ENCODE measurements at regions not wholly inside any gene's neighbourhood (a gene's known extent, or its start where the extent isn't known, plus 50 kb on each side); places are given as distances from the start of the nearest gene placed in this dataset.
A peak's percentile ranks its signal among the peaks of the same experiment; 100 is the strongest.

- Histone ChIP-seq H3K9ac (ENCODE audit: extremely low read depth, insufficient read length, low read length) (no peak overlapping the region), H3K79me1 (ENCODE audit: insufficient read depth, low read depth, low read length, poor library complexity, severe bottlenecking) (no peaks in the 10 kb centered on the region), H3K27me3 (ENCODE audit: insufficient read depth, low read length) (no peaks in the 10 kb centered on the region; the same call in 1 of the 2 replicates), H3K56ac (ENCODE audit: insufficient read length, low read depth, low read length) (no peak overlapping the region), H3T11ph (ENCODE audit: low read length) (no peak overlapping the region), H2BK120ac (ENCODE audit: low read depth, low read length, poor library complexity, severe bottlenecking) (no peak overlapping the region), H3K23me2 (ENCODE audit: insufficient read length, low read depth, low read length, poor library complexity, severe bottlenecking) (no peaks in the 10 kb centered on the region), H4K5ac (ENCODE audit: insufficient read length, low read depth, low read length) (no peak overlapping the region), H3K27ac (ENCODE audit: insufficient read length, low read depth, low read length) (no peak overlapping the region), H2BK20ac (ENCODE audit: low read depth, low read length, poor library complexity, severe bottlenecking) (no peak overlapping the region), H3K4ac (ENCODE audit: low read depth, low read length) (no peak overlapping the region), H3K18ac (ENCODE audit: insufficient read length, low read depth, low read length) (no peak overlapping the region), H3K79me2 (ENCODE audit: insufficient read depth, low read length) (no peaks in the 10 kb centered on the region), H3K9me3 (ENCODE audit: control insufficient read depth, low read depth, low read length) (no peaks in the 10 kb centered on the region), H2AFZ (ENCODE audit: low read length) (no peak overlapping the region), H2BK5ac (ENCODE audit: insufficient read length, low read length) (no peak overlapping the region), H3K14ac (ENCODE audit: insufficient read depth, low read length) (no peak overlapping the region), H2BK12ac (ENCODE audit: insufficient read length, low read depth, low read length) (no peak overlapping the region), H4K91ac (ENCODE audit: insufficient read length, low read depth, low read length) (no peak overlapping the region), H2BK15ac (ENCODE audit: low read depth, low read length) (no peak overlapping the region), H3K4me2 (ENCODE audit: insufficient read depth, insufficient read length, low read length) (no peak overlapping the region), H3K23ac (ENCODE audit: insufficient read length, low read depth, low read length) (no peak overlapping the region), H4K8ac (replicated peaks; ENCODE audit: insufficient read length, low read depth, low read length) (no peak overlapping the region), H2AK5ac (ENCODE audit: insufficient read length, low read length) (no peak overlapping the region), H3K4me1 (ENCODE audit: insufficient read depth, low read length) (peaks cover 1% of the 10 kb centered on the region; the same call in 1 of the 2 replicates), H4K20me1 (ENCODE audit: control insufficient read depth, insufficient read depth, insufficient read length) (no peaks in the 10 kb centered on the region)
- H3K4me3 Mint-ChIP-seq = peak overlapping the region in 1 of 2 experiments; percentile 12; a peak in 1 of 5 replicates
- no peaks in the 10 kb centered on the region for H3K36me3 Mint-ChIP-seq (ENCODE audit: insufficient read depth in 1 of 3, low read depth in 3 of 3)
- H3K27me3 Mint-ChIP-seq (ENCODE audit: low read depth) = peaks cover 66% of the 10 kb centered on the region
- WGBS (ENCODE audit: extremely low coverage, insufficient read length, low lambda C conversion rate) = no CpG with 5 or more reads among the region's 7 CpGs
- TF ChIP-seq CTCF (conservative IDR thresholded peaks at IDR 0.05) = no peak
- H3K4me1 Mint-ChIP-seq = peaks cover 51 to 55% of the 10 kb centered on the region in 2 experiments
- no peak overlapping the region for H3K27ac Mint-ChIP-seq
- no peaks in the 10 kb centered on the region for H3K9me3 Mint-ChIP-seq
- DNase-seq = no peak
These were observed 125.7 kb downstream of the TRIM29 start for GRCh38 chr11:120012245-120012644.
